ENCODE measurements at regions not wholly inside any gene's neighbourhood (a gene's known extent, or its start where the extent isn't known, plus 50 kb on each side); places are given as distances from the start of the nearest gene placed in this dataset.
"Not testable (repeated sequence)": the region's sequence is repeated elsewhere in the genome, so short reads cannot be mapped to it uniquely, and the experiment has no call there.

- Histone ChIP-seq H3K4me1 (no peaks in the 10 kb centered on the region), H3K4me3 (no peak overlapping the region), H3K36me3 (no peaks in the 10 kb centered on the region), H3K27ac (no peak overlapping the region), H3K9me3 (peaks cover 0 to 3% of the 10 kb centered on the region in 2 donors), H3K27me3 (no peaks in the 10 kb centered on the region)
- 0 to 36% methylated on average over 1 of the region's 1 CpG for WGBS, 2 donors (ENCODE audit: low coverage in 1 of 2)
- intact Hi-C loops (cut with DNase I; ENCODE audit: low total_unique reads), result no loop called here
- in situ Hi-C loops (cut with MboI; ENCODE audit: low pct_ligation_motif_present in 1 of 4, low pct_unique_long_range_greater_than_20kb in 1 of 4, low sequenced_read_pairs in 3 of 4), result no loop called here
- DNase-seq, result no peak
- TF ChIP-seq EP300 (IDR thresholded peaks at IDR 0.05; ENCODE audit: low read depth) (no peak), POLR2A (IDR thresholded peaks at IDR 0.05) (no peak)
These were observed 151.8 kb downstream of the LRRN1 start for GRCh38 chr3:3951071-3951470.

- no peak for TF ChIP-seq POLR2AphosphoS5 (IDR thresholded peaks at IDR 0.05)
- TF ChIP-seq POLR2A (IDR thresholded peaks at IDR 0.05), result no peak
- no peak for TF ChIP-seq EP300 (IDR thresholded peaks at IDR 0.05; ENCODE audit: low read depth)
- TF ChIP-seq CTCF (IDR thresholded peaks at IDR 0.05), result no peak
- WGBS, 2 donors (ENCODE audit: low coverage in 1 of 2), result 57 to 64% methylated on average over 4 to 7 of the region's 7 CpGs
- Histone ChIP-seq H3K27ac (no peak overlapping the region), H3K36me3 (no peaks in the 10 kb centered on the region), H3K4me3 (no peak overlapping the region), H3K9me3 (peaks cover 0 to 3% of the 10 kb centered on the region in 2 donors), H3K27me3 (no peaks in the 10 kb centered on the region), H3K4me1 (no peaks in the 10 kb centered on the region)
- DNase-seq, result no peak
- intact Hi-C loops (cut with DNase I; ENCODE audit: low total_unique reads) (no loop called here), in situ Hi-C loops (cut with MboI; ENCODE audit: low pct_ligation_motif_present in 1 of 4, low pct_unique_long_range_greater_than_20kb in 1 of 4, low sequenced_read_pairs in 3 of 4) (no loop called here)
These were observed 152.3 kb downstream of the LRRN1 start for GRCh38 chr3:3951501-3951900.

- in situ Hi-C loops (cut with MboI; ENCODE audit: low pct_ligation_motif_present in 1 of 4, low pct_unique_long_range_greater_than_20kb in 1 of 4, low sequenced_read_pairs in 3 of 4); H3K9me3 ChIP-seq; DNase-seq; H3K27ac ChIP-seq; H3K4me1 ChIP-seq; H3K4me3 ChIP-seq; H3K36me3 ChIP-seq; H3K27me3 ChIP-seq; intact Hi-C loops (cut with DNase I; ENCODE audit: low total_unique reads): not testable (repeated sequence)
- 45 to 90% methylated on average over 4 to 8 of the region's 14 CpGs for WGBS, 2 donors (ENCODE audit: low coverage in 1 of 2)
These were observed 163.6 kb downstream of the LRRN1 start for GRCh38 chr3:3962867-3963266.

GRCh38 chr3:3984053-3984452 lies 184.8 kb downstream of the LRRN1 start:
- DNase-seq, result no peak
- Histone ChIP-seq H3K4me3 (no peak overlapping the region), H3K9me3 (no peaks in the 10 kb centered on the region), H3K27me3 (no peaks in the 10 kb centered on the region), H3K27ac (no peak overlapping the region), H3K4me1 (no peaks in the 10 kb centered on the region), H3K36me3 (no peaks in the 10 kb centered on the region)
- in situ Hi-C loops (cut with MboI; ENCODE audit: low pct_ligation_motif_present in 1 of 4, low pct_unique_long_range_greater_than_20kb in 1 of 4, low sequenced_read_pairs in 3 of 4) (loop anchor here in 1 of 4 donors (25.0 kb wide), 1 partner anchor 772 kb away; no protein-coding TSS in a partner anchor), intact Hi-C loops (cut with DNase I; ENCODE audit: low total_unique reads) (no loop called here)
- WGBS, 2 donors (ENCODE audit: low coverage in 1 of 2), result 99% methylated on average over 6 of the region's 6 CpGs; no CpG with 5 or more reads in 1 of the 2 donors
- TF ChIP-seq EP300 (IDR thresholded peaks at IDR 0.05; ENCODE audit: low read depth), result no peak
- TF ChIP-seq POLR2A (IDR thresholded peaks at IDR 0.05), result no peak

- Histone ChIP-seq H3K9me3 (no peaks in the 10 kb centered on the region), H3K4me1 (no peaks in the 10 kb centered on the region), H3K4me3 (no peak overlapping the region), H3K27ac (no peak overlapping the region), H3K36me3 (no peaks in the 10 kb centered on the region), H3K27me3 (no peaks in the 10 kb centered on the region)
- no peak for TF ChIP-seq EP300 (IDR thresholded peaks at IDR 0.05; ENCODE audit: low read depth)
- no peak for TF ChIP-seq CTCF (IDR thresholded peaks at IDR 0.05)
- TF ChIP-seq POLR2A (IDR thresholded peaks at IDR 0.05), result no peak
- TF ChIP-seq POLR2AphosphoS5 (IDR thresholded peaks at IDR 0.05), result no peak
- in situ Hi-C loops (cut with MboI; ENCODE audit: low pct_ligation_motif_present in 1 of 4, low pct_unique_long_range_greater_than_20kb in 1 of 4, low sequenced_read_pairs in 3 of 4), result loop anchor here in 1 of 4 donors (25.0 kb wide), 1 partner anchor 779 kb away; no protein-coding TSS in a partner anchor
- intact Hi-C loops (cut with DNase I; ENCODE audit: low total_unique reads), result no loop called here
- DNase-seq, result no peak
- WGBS, 2 donors (ENCODE audit: low coverage in 1 of 2), result 84 to 88% methylated on average over 1 to 3 of the region's 3 CpGs
These were observed 192.4 kb downstream of the LRRN1 start for GRCh38 chr3:3991598-3991997.

All from transverse colon (tissue), 4 donors.